Fibroblast of lung (primary cell): ENCODE measurements at regions not wholly inside any gene's neighbourhood (a gene's known extent, or its start where the extent isn't known, plus 50 kb on each side); places are given as distances from the start of the nearest gene placed in this dataset.
A peak's percentile ranks its signal among the peaks of the same experiment; 100 is the strongest.

Source experiments
- DNase-seq, 2 donors: peaks; one replicate each; pipeline versions ENCODE4 v3.0.0 to v3.0.0-alpha.2; 2010; ENCODE audit warnings: low read depth in 2 of 2
- H2AFZ ChIP-seq: 2 replicates; pipeline ENCODE4 v1.5.1; 2012; ENCODE audit warnings: low read length, control low read depth, inconsistent platforms
- H3K27ac ChIP-seq: 2 replicates; pipeline ENCODE4 v1.5.1; 2011; ENCODE audit warnings: low read length, control low read depth; ENCODE audit not compliant: insufficient read depth
- H3K27me3 ChIP-seq: 2 replicates; pipeline ENCODE4 v1.5.1; 2011; ENCODE audit warnings: mild to moderate bottlenecking, low read length; ENCODE audit not compliant: control insufficient read depth, insufficient read depth
- H3K36me3 ChIP-seq: 2 replicates; pipeline ENCODE4 v1.5.1; 2011; ENCODE audit warnings: low read length; ENCODE audit not compliant: control insufficient read depth, insufficient read depth
- H3K4me1 ChIP-seq: 2 replicates; pipeline ENCODE4 v1.5.1; 2011; ENCODE audit warnings: low read length; ENCODE audit not compliant: control insufficient read depth, insufficient read depth; ENCODE audit errors: extremely low read depth
- H3K4me2 ChIP-seq: 2 replicates; pipeline ENCODE4 v1.5.1; 2011; ENCODE audit warnings: low read length, control low read depth; ENCODE audit not compliant: insufficient read depth; ENCODE audit errors: extremely low read depth
- H3K4me3 ChIP-seq, 4 experiments: fragments of 200-600 bp in 1 of 4; sonication (generic) in 1 of 4; replicated peaks in 1 of 4; 2 replicates each; pipeline ENCODE4 v1.5.1; 2011 to 2016; ENCODE audit warnings: low read length in 4 of 4, low read depth in 3 of 4, mild to moderate bottlenecking in 3 of 4, control low read depth in 2 of 4, inconsistent platforms in 1 of 4, mixed read lengths in 1 of 4; ENCODE audit not compliant: insufficient read depth in 1 of 4; ENCODE audit errors: control extremely low read depth in 1 of 4
- H3K79me2 ChIP-seq: 2 replicates; pipeline ENCODE4 v1.5.1; 2012; ENCODE audit warnings: mild to moderate bottlenecking, low read length, inconsistent platforms; ENCODE audit not compliant: control insufficient read depth, insufficient read depth
- H3K9ac ChIP-seq: 2 replicates; pipeline ENCODE4 v1.5.1; 2011; ENCODE audit warnings: mild to moderate bottlenecking, low read length, control low read depth; ENCODE audit not compliant: insufficient read depth
- H3K9me3 ChIP-seq: 2 replicates; pipeline ENCODE4 v1.5.1; 2012; ENCODE audit warnings: low read depth, low read length; ENCODE audit not compliant: control insufficient read depth, insufficient read depth
- H4K20me1 ChIP-seq: 2 replicates; pipeline ENCODE4 v1.5.1; 2011; ENCODE audit warnings: low read length; ENCODE audit not compliant: control insufficient read depth, insufficient read depth; ENCODE audit errors: extremely low read depth
- CTCF ChIP-seq, 2 donors: IDR thresholded peaks in 1 of 2; conservative IDR thresholded peaks in 1 of 2; 1 replicate in 1 of 2; 2 replicates in 1 of 2; pipeline ENCODE4 v1.5.1; 2011 to 2012; ENCODE audit warnings: low read length in 2 of 2, control low read depth in 1 of 2, inconsistent platforms in 1 of 2, low read depth in 1 of 2, mild to moderate bottlenecking in 1 of 2
- EZH2 ChIP-seq: IDR thresholded peaks from 2 replicates; pipeline ENCODE4 v1.5.1; 2012; ENCODE audit warnings: low read length, control low read depth, mild to moderate bottlenecking; ENCODE audit errors: missing control alignments

GRCh38 chr5:103466495-103466894 lies 96.1 kb downstream of the NUDT12 start:
- H2AFZ ChIP-seq: no peak overlapping the region
- H3K9me3 ChIP-seq: no peaks in the 10 kb centered on the region
- H3K4me1 ChIP-seq: peaks cover 4% of the 10 kb centered on the region
- no peaks in the 10 kb centered on the region for H3K79me2 ChIP-seq
- H3K4me3 ChIP-seq: no peak overlapping the region
- TF ChIP-seq EZH2: no peak
- TF ChIP-seq CTCF (conservative IDR thresholded peaks at IDR 0.05 in 1 of 2, IDR thresholded peaks at IDR 0.05 in 1 of 2; ENCODE audit: low read depth in 1 of 2, low read length in 2 of 2): no peak
- H3K27ac ChIP-seq: no peak overlapping the region
- no peaks in the 10 kb centered on the region for H3K27me3 ChIP-seq
- DNase-seq: peak; percentile 55 to 77
- H4K20me1 ChIP-seq: no peaks in the 10 kb centered on the region
- no peak overlapping the region for H3K4me2 ChIP-seq
- H3K9ac ChIP-seq: no peak overlapping the region
- no peaks in the 10 kb centered on the region for H3K36me3 ChIP-seq

GRCh38 chr5:103465891-103466290 lies 96.7 kb downstream of the NUDT12 start:
- peaks cover 6% of the 10 kb centered on the region for H3K4me1 ChIP-seq
- no peak overlapping the region for H2AFZ ChIP-seq
- no peaks in the 10 kb centered on the region for H4K20me1 ChIP-seq
- TF ChIP-seq CTCF (conservative IDR thresholded peaks at IDR 0.05 in 1 of 2, IDR thresholded peaks at IDR 0.05 in 1 of 2; ENCODE audit: low read depth in 1 of 2, low read length in 2 of 2) (no peak), EZH2 (no peak)
- no peaks in the 10 kb centered on the region for H3K27me3 ChIP-seq
- no peak for DNase-seq
- no peaks in the 10 kb centered on the region for H3K79me2 ChIP-seq
- H3K36me3 ChIP-seq: no peaks in the 10 kb centered on the region
- no peak overlapping the region for H3K4me3 ChIP-seq
- no peaks in the 10 kb centered on the region for H3K9me3 ChIP-seq
- H3K9ac ChIP-seq: no peak overlapping the region
- H3K4me2 ChIP-seq: no peak overlapping the region
- H3K27ac ChIP-seq: no peak overlapping the region

- Histone ChIP-seq H3K27me3 (no peaks in the 10 kb centered on the region), H3K4me3 (no peak overlapping the region), H3K9me3 (no peaks in the 10 kb centered on the region), H3K27ac (no peak overlapping the region), H3K4me1 (peaks cover 6% of the 10 kb centered on the region), H3K4me2 (no peak overlapping the region), H2AFZ (no peak overlapping the region), H4K20me1 (no peaks in the 10 kb centered on the region), H3K79me2 (no peaks in the 10 kb centered on the region), H3K9ac (no peak overlapping the region), H3K36me3 (no peaks in the 10 kb centered on the region)
- TF ChIP-seq CTCF (conservative IDR thresholded peaks at IDR 0.05 in 1 of 2, IDR thresholded peaks at IDR 0.05 in 1 of 2; ENCODE audit: low read depth in 1 of 2, low read length in 2 of 2) (peak in 1 of 2 donors; percentile 15), EZH2 (no peak)
- DNase-seq: no peak
Measured at GRCh38 chr5:103464835-103465484, 97.6 kb downstream of the NUDT12 start.
